DND-41 (cell line): ENCODE measurements at regions not wholly inside any gene's neighbourhood (a gene's known extent, or its start where the extent isn't known, plus 50 kb on each side); places are given as distances from the start of the nearest gene placed in this dataset.

ENCODE experiments used
- ATAC-seq: fragments of 200-7000 bp; cut with Tn5 transposase; 3 replicates; pipeline ENCODE4 v1.9.1; 2021; ENCODE audit warnings: low read depth; ENCODE audit not compliant: insufficient read depth
- DNase-seq: peaks from one replicate; pipeline ENCODE4 v3.0.0-alpha.2; 2020
- H2AFZ ChIP-seq: 2 replicates; pipeline ENCODE4 v1.6.0; 2012; ENCODE audit warnings: low read depth, low read length
- H3K27ac ChIP-seq: 2 replicates; pipeline ENCODE4 v1.5.1; 2012; ENCODE audit warnings: low read length, inconsistent platforms
- H3K27me3 ChIP-seq: fragments of 200-600 bp; sonication (generic); 2 replicates; pipeline ENCODE4 v1.6.0; 2012; ENCODE audit warnings: low read length, mild to moderate bottlenecking, inconsistent platforms; ENCODE audit not compliant: insufficient read depth, poor library complexity
- H3K36me3 ChIP-seq: 2 replicates; pipeline ENCODE4 v1.5.1; 2012; ENCODE audit warnings: low read length, inconsistent platforms; ENCODE audit not compliant: insufficient read depth
- H3K4me1 ChIP-seq: 2 replicates; pipeline ENCODE4 v1.5.1; 2012; ENCODE audit warnings: mild to moderate bottlenecking, low read length; ENCODE audit not compliant: insufficient read depth
- H3K4me2 ChIP-seq: 2 replicates; pipeline ENCODE4 v1.6.0; 2012; ENCODE audit warnings: mild to moderate bottlenecking, moderate library complexity, low read length, inconsistent platforms; ENCODE audit not compliant: insufficient read depth
- H3K4me3 ChIP-seq, 2 experiments: fragments of 200-600 bp in 1 of 2; shearing (Covaris generic) in 1 of 2; 2 replicates each; pipeline ENCODE4 v1.5.1; 2012 to 2016; ENCODE audit warnings: inconsistent platforms in 2 of 2, low read length in 2 of 2, mild to moderate bottlenecking in 2 of 2, low read depth in 1 of 2, moderate library complexity in 1 of 2
- H3K79me2 ChIP-seq: 2 replicates; pipeline ENCODE4 v1.6.0; 2012; ENCODE audit warnings: low read length, inconsistent platforms; ENCODE audit not compliant: insufficient read depth
- H3K9ac ChIP-seq: 2 replicates; pipeline ENCODE4 v1.6.0; 2012; ENCODE audit warnings: low read depth, mild to moderate bottlenecking, inconsistent platforms, low read length, moderate library complexity
- H3K9me3 ChIP-seq: 2 replicates; pipeline ENCODE4 v1.5.1; 2012; ENCODE audit warnings: low read length, moderate library complexity, mild to moderate bottlenecking, inconsistent platforms; ENCODE audit not compliant: insufficient read depth, severe bottlenecking
- H4K20me1 ChIP-seq: 2 replicates; pipeline ENCODE4 v1.6.0; 2012; ENCODE audit warnings: low read length; ENCODE audit not compliant: insufficient read depth
- CTCF ChIP-seq: IDR thresholded peaks from 2 replicates; pipeline ENCODE4 v1.5.1; 2012; ENCODE audit warnings: borderline replicate concordance, low read length, moderate library complexity, mild to moderate bottlenecking; ENCODE audit not compliant: poor library complexity, severe bottlenecking; ENCODE audit errors: extremely low read depth
- EZH2 ChIP-seq: IDR thresholded peaks from 3 replicates; pipeline ENCODE4 v1.6.1; 2012; ENCODE audit warnings: borderline replicate concordance, low read depth, mild to moderate bottlenecking, moderate library complexity, low read length, inconsistent platforms; ENCODE audit not compliant: severe bottlenecking

DNA sequence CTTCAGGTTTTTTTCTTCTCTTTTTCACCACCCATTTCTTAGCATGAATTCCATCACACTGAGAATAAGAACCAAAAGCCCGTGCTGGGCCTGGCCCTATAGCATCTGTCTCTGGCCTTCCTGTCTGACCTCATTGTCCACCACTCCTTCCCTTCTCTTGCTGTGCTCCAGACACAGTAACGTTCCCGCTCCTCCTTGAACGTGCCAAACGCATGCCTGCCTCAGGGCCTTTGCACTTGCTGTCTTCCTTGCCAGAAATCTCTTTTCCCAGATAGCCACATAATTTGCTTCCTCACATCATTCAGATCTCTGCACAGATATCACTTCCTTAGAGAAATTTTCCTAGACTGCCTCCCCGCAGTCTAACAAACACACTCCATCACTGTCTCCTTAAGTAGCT lies 119.6 kb upstream of the CPSF6 start:
- Histone ChIP-seq H3K4me3 (no peak overlapping the region), H3K27ac (no peak overlapping the region), H3K36me3 (no peaks in the 10 kb centered on the region), H3K4me1 (no peaks in the 10 kb centered on the region), H3K27me3 (peaks cover 10% of the 10 kb centered on the region), H3K4me2 (no peak overlapping the region), H2AFZ (no peak overlapping the region), H3K79me2 (no peaks in the 10 kb centered on the region), H3K9ac (no peak overlapping the region), H4K20me1 (no peaks in the 10 kb centered on the region), H3K9me3 (no peaks in the 10 kb centered on the region)
- ATAC-seq (no peak), DNase-seq (no peak)
- TF ChIP-seq CTCF (no peak), EZH2 (no peak)

GRCh38 chr12:69120354-69120753 lies 119.0 kb upstream of the CPSF6 start:
- Histone ChIP-seq H2AFZ (no peak overlapping the region), H3K4me3 (no peak overlapping the region), H3K27ac (no peak overlapping the region), H3K27me3 (peaks cover 10% of the 10 kb centered on the region), H3K4me2 (no peak overlapping the region), H3K36me3 (no peaks in the 10 kb centered on the region), H3K79me2 (no peaks in the 10 kb centered on the region), H3K9ac (no peak overlapping the region), H4K20me1 (no peaks in the 10 kb centered on the region), H3K9me3 (no peaks in the 10 kb centered on the region), H3K4me1 (no peaks in the 10 kb centered on the region)
- DNase-seq (no peak), ATAC-seq (no peak)
- no peak for TF ChIP-seq CTCF
- no peak for TF ChIP-seq EZH2

DNA sequence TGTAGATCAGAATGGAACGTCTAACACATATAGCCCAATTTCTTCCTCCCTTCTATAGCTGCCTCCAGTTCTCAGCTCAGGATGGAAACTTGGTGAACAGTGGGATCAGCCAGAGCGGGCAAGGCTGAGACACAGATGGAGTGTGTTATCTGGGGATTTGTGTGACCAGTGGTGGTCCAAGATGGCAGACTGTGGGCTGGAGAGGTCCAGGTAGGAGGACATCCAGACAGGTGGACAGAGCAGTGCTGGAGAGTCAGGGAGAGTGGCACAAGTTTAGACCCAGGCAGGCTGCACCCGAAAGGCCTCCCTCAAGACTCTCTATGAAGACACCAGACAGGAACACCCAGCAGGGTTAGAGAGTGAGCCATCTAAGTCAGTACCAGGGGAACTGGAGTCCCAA lies 116.1 kb upstream of the CPSF6 start:
- no peaks in the 10 kb centered on the region for H3K79me2 ChIP-seq
- H3K36me3 ChIP-seq: no peaks in the 10 kb centered on the region
- H3K27me3 ChIP-seq: peaks cover 10% of the 10 kb centered on the region
- DNase-seq (no peak), ATAC-seq (no peak)
- H2AFZ ChIP-seq: no peak overlapping the region
- H3K4me1 ChIP-seq: no peaks in the 10 kb centered on the region
- no peak overlapping the region for H3K27ac ChIP-seq
- TF ChIP-seq CTCF (no peak), EZH2 (no peak)
- H3K9ac ChIP-seq: no peak overlapping the region
- H3K4me3 ChIP-seq: no peak overlapping the region
- no peaks in the 10 kb centered on the region for H4K20me1 ChIP-seq
- H3K4me2 ChIP-seq: no peak overlapping the region
- no peaks in the 10 kb centered on the region for H3K9me3 ChIP-seq

DNA sequence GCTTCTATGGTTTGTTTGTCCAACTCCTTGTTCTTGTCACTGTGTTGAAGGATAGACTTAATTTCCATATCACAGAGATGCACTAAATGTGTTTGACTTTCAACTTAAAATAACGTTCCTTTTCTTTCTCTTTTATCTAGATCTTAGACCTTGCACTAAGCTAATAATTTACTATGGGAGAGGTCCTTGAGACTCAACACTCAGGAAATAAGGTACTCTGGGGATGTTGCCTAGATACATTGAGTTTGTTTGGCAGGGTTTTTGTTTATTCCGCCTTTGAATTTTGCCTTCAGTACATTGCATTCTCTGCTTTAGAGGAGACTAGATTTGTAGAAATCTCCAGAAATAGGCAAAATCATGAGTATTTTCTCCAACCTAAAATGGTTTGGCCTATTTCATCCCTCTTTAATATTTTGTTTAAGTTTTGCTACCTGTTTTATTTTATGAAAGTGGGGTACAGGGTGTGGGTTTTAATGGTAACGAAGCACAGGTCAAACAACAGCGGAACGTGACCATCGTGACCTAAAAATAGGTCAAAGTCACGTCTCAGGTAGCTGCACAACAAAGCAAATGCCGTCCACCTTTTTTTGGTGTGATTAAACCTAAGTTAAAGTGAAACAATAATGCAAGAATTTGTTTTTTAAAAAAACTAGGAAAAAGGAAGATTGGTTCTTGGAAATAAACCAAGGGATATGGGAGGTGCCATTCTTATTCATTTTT lies 115.3 kb upstream of the CPSF6 start:
- TF ChIP-seq CTCF (no peak), EZH2 (no peak)
- no peaks in the 10 kb centered on the region for H3K79me2 ChIP-seq
- no peaks in the 10 kb centered on the region for H4K20me1 ChIP-seq
- peaks cover 10% of the 10 kb centered on the region for H3K27me3 ChIP-seq
- no peaks in the 10 kb centered on the region for H3K4me1 ChIP-seq
- DNase-seq: no peak
- no peak for ATAC-seq
- no peak overlapping the region for H2AFZ ChIP-seq
- H3K27ac ChIP-seq: no peak overlapping the region
- no peak overlapping the region for H3K4me2 ChIP-seq
- no peak overlapping the region for H3K9ac ChIP-seq
- H3K4me3 ChIP-seq: no peak overlapping the region
- no peaks in the 10 kb centered on the region for H3K36me3 ChIP-seq
- no peaks in the 10 kb centered on the region for H3K9me3 ChIP-seq
